Smooth muscle cell (in vitro differentiated cells): ENCODE measurements at regions not wholly inside any gene's neighbourhood (a gene's known extent, or its start where the extent isn't known, plus 50 kb on each side); places are given as distances from the start of the nearest gene placed in this dataset.

Experiments used
- DNase-seq: peaks from one replicate; lab custom pipeline; 2025; ENCODE audit not compliant: unreplicated experiment; lab: John Stamatoyannopoulos, UW
- H2AFZ ChIP-seq: fragments of 200-600 bp; sonication (generic); 2 replicates; pipeline ENCODE4 v1.6.0; 2016; ENCODE audit warnings: antibody characterized with exemption, low read depth, mild to moderate bottlenecking
- H3F3A ChIP-seq: fragments of 200-600 bp; sonication (generic); 2 replicates; pipeline ENCODE4 v1.6.0; 2017; ENCODE audit warnings: antibody characterized with exemption, low read depth
- H3K27ac ChIP-seq: fragments of 200-600 bp; sonication (generic); 2 replicates; pipeline ENCODE4 v1.5.1; 2016; ENCODE audit warnings: low read depth, mild to moderate bottlenecking
- H3K27me3 ChIP-seq: fragments of 200-600 bp; sonication (generic); 2 replicates; pipeline ENCODE4 v1.6.1; 2016; ENCODE audit warnings: low read depth, mild to moderate bottlenecking
- H3K36me3 ChIP-seq: fragments of 200-600 bp; sonication (generic); 2 replicates; pipeline ENCODE4 v1.5.1; 2016; ENCODE audit warnings: low read depth
- H3K4me1 ChIP-seq: fragments of 200-600 bp; sonication (generic); 2 replicates; pipeline ENCODE4 v1.5.1; 2016; ENCODE audit warnings: low read depth
- H3K4me2 ChIP-seq: fragments of 200-600 bp; sonication (generic); 2 replicates; pipeline ENCODE4 v1.6.0; 2016; ENCODE audit warnings: mild to moderate bottlenecking
- H3K4me3 ChIP-seq: fragments of 200-600 bp; sonication (generic); 2 replicates; pipeline ENCODE4 v1.5.1; 2016; ENCODE audit warnings: mild to moderate bottlenecking
- H3K79me2 ChIP-seq: fragments of 200-600 bp; sonication (generic); 2 replicates; pipeline ENCODE4 v1.6.0; 2016; ENCODE audit warnings: low read depth, mild to moderate bottlenecking
- H3K9ac ChIP-seq: fragments of 200-600 bp; sonication (generic); 2 replicates; pipeline ENCODE4 v1.6.0; 2016; ENCODE audit warnings: low read depth
- H3K9me3 ChIP-seq: fragments of 200-600 bp; sonication (generic); replicated peaks from 2 replicates; pipeline ENCODE4 v1.5.1; 2016; ENCODE audit warnings: low read depth
- H4K20me1 ChIP-seq: fragments of 200-600 bp; sonication (generic); 2 replicates; pipeline ENCODE4 v1.6.0; 2016; ENCODE audit warnings: low read depth
- WGBS: methylation state at CpG from one replicate; pipeline ENCODE4 v1.1.7; 2016; ENCODE audit warnings: low lambda C conversion rate; 5-methylcytosine and 5-hydroxymethylcytosine counted together
- TF ChIP-seq, protein P1 (sequence below): fragments of 200-600 bp; sonication (generic); IDR thresholded peaks from 2 replicates; pipeline ENCODE4 v1.5.1; 2017; ENCODE audit warnings: borderline replicate concordance, mild to moderate bottlenecking, antibody characterized with exemption; ENCODE audit not compliant: insufficient read depth, poor library complexity, severe bottlenecking

GRCh38 chr2:41719756-41720155 lies 328.1 kb upstream of the PKDCC start:
- peaks cover 15% of the 10 kb centered on the region for H3K4me1 ChIP-seq
- TF ChIP-seq, protein P1, sequence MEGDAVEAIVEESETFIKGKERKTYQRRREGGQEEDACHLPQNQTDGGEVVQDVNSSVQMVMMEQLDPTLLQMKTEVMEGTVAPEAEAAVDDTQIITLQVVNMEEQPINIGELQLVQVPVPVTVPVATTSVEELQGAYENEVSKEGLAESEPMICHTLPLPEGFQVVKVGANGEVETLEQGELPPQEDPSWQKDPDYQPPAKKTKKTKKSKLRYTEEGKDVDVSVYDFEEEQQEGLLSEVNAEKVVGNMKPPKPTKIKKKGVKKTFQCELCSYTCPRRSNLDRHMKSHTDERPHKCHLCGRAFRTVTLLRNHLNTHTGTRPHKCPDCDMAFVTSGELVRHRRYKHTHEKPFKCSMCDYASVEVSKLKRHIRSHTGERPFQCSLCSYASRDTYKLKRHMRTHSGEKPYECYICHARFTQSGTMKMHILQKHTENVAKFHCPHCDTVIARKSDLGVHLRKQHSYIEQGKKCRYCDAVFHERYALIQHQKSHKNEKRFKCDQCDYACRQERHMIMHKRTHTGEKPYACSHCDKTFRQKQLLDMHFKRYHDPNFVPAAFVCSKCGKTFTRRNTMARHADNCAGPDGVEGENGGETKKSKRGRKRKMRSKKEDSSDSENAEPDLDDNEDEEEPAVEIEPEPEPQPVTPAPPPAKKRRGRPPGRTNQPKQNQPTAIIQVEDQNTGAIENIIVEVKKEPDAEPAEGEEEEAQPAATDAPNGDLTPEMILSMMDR = no peak
- no peak for DNase-seq
- no peaks in the 10 kb centered on the region for H3K9me3 ChIP-seq
- 91% methylated on average over 6 of the region's 6 CpGs for WGBS
- no peaks in the 10 kb centered on the region for H3K79me2 ChIP-seq
- H3K27ac ChIP-seq = no peak overlapping the region
- no peaks in the 10 kb centered on the region for H3K27me3 ChIP-seq
- H2AFZ ChIP-seq = no peak overlapping the region
- no peak overlapping the region for H3K9ac ChIP-seq
- H3K4me2 ChIP-seq = no peak overlapping the region
- H3K36me3 ChIP-seq = no peaks in the 10 kb centered on the region
- no peaks in the 10 kb centered on the region for H4K20me1 ChIP-seq
- no peak overlapping the region for H3K4me3 ChIP-seq
- no peaks in the 10 kb centered on the region for H3F3A ChIP-seq

GRCh38 chr2:41720331-41721251 lies 327.2 kb upstream of the PKDCC start:
- H3K9me3 ChIP-seq = no peaks in the 10 kb centered on the region
- H3K4me2 ChIP-seq = peak overlapping the region; percentile 41
- no peak overlapping the region for H2AFZ ChIP-seq
- no peaks in the 10 kb centered on the region for H3K36me3 ChIP-seq
- H3K9ac ChIP-seq = no peak overlapping the region
- H3K4me1 ChIP-seq = peaks cover 15% of the 10 kb centered on the region
- DNase-seq = no peak
- H3K27ac ChIP-seq = no peak overlapping the region
- 42% methylated on average over 6 of the region's 6 CpGs for WGBS
- TF ChIP-seq, protein P1 = no peak
- H4K20me1 ChIP-seq = no peaks in the 10 kb centered on the region
- H3K27me3 ChIP-seq = no peaks in the 10 kb centered on the region
- H3K4me3 ChIP-seq = no peak overlapping the region
- no peaks in the 10 kb centered on the region for H3F3A ChIP-seq
- no peaks in the 10 kb centered on the region for H3K79me2 ChIP-seq

DNA sequence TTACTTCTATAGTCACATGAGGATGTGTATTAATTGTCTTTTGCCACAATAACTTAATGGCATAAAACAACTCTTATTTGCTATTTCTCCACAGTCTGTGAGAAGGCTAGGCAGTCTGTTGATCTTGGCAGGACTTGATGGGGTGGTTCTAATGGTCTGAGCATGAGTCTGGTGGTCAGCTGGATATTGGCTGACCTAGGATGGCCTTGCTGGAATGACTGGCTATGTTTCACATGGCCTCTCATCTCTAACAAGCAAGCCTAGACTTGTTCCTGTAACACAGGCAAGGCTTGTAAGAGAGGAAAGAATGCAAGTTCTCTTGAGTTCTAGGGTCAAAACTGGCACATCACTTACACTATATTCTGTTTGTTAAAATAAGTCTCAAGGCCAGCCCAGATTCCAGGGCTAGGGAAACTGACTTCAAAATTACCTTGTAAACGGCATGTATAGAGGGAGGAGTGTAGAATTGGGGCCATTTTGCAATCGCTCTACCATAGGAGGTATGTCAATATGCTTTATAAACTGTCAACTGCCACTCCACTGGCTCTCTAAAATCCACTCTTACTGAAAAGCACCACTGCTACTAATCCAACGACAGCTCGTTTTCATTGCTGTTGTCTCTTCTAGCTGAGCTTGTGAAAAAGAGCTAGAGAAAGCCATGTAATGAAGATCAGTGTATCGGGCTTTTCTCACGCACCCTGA lies 325.0 kb upstream of the PKDCC start:
- Histone ChIP-seq H3K4me1 (peaks cover 15% of the 10 kb centered on the region), H3K4me2 (no peak overlapping the region), H3K27me3 (no peaks in the 10 kb centered on the region), H3K36me3 (no peaks in the 10 kb centered on the region), H3K9me3 (no peaks in the 10 kb centered on the region), H3K4me3 (no peak overlapping the region), H3K79me2 (no peaks in the 10 kb centered on the region), H3K27ac (no peak overlapping the region), H2AFZ (no peak overlapping the region), H3K9ac (no peak overlapping the region), H3F3A (no peaks in the 10 kb centered on the region), H4K20me1 (no peaks in the 10 kb centered on the region)
- no peak for DNase-seq
- 58% methylated on average over 6 of the region's 6 CpGs for WGBS
- TF ChIP-seq, protein P1 = no peak
